Endothelial cell of umbilical vein (primary cell): ENCODE measurements at regions not wholly inside any gene's neighbourhood (a gene's known extent, or its start where the extent isn't known, plus 50 kb on each side); places are given as distances from the start of the nearest gene placed in this dataset.

Experiments used
- BruUV-seq: library from RNA; stranded (reverse); fragments of 400-500 nt; replicated peaks from 2 replicates; lab custom pipeline; 2021; lab: Mats Ljungman, UMichigan
- CTCF ChIA-PET: fragments of 300-600, 350-600 bp; sonication (Branson Sonifier 250); formaldehyde crosslinking; loops from one replicate; lab custom pipeline; 2021; ENCODE audit warnings: antibody characterized with exemption, inconsistent platforms; lab: Charles Lee
- POLR2A ChIA-PET: fragments of 300-600, 350-600 bp; sonication (Branson Sonifier 250); formaldehyde crosslinking; loops from one replicate; lab custom pipeline; 2021; ENCODE audit warnings: antibody characterized with exemption, inconsistent platforms; lab: Charles Lee
- DNase-seq: peaks from one replicate; pipeline ENCODE4 v3.0.0-alpha.2; 2011; ENCODE audit warnings: low read depth, low spot score
- FAIRE-seq: peaks from 2 replicates; lab custom pipeline; 2011; peaks lifted over from hg19 to GRCh38; lab: Jason Lieb, UNC
- H2AFZ ChIP-seq: 2 replicates; pipeline ENCODE4 v1.6.0; 2012; ENCODE audit warnings: low read depth, low read length, control low read depth, inconsistent platforms
- H3K27ac ChIP-seq: 2 replicates; pipeline ENCODE4 v1.5.1; 2011; ENCODE audit warnings: low read depth, mild to moderate bottlenecking, control low read depth, low read length, moderate library complexity; ENCODE audit not compliant: insufficient read depth
- H3K27me3 ChIP-seq, 2 experiments: 2 replicates each; pipeline versions ENCODE4 v1.6.0 to v1.6.1; 2011; ENCODE audit warnings: low read length in 2 of 2, mixed read lengths in 1 of 2; ENCODE audit not compliant: control insufficient read depth in 2 of 2, insufficient read depth in 2 of 2
- H3K36me3 ChIP-seq, 2 experiments: 2 replicates in 1 of 2; 3 replicates in 1 of 2; pipeline ENCODE4 v1.5.1; 2011; ENCODE audit warnings: low read length in 2 of 2, mild to moderate bottlenecking in 1 of 2, moderate library complexity in 1 of 2; ENCODE audit not compliant: control insufficient read depth in 2 of 2, insufficient read depth in 2 of 2; ENCODE audit errors: extremely low read depth in 1 of 2
- H3K4me1 ChIP-seq: 3 replicates; pipeline ENCODE4 v1.5.1; 2011; ENCODE audit warnings: mild to moderate bottlenecking, low read length; ENCODE audit not compliant: control insufficient read depth, insufficient read depth; ENCODE audit errors: extremely low read depth
- H3K4me2 ChIP-seq: 2 replicates; pipeline ENCODE4 v1.6.1; 2011; ENCODE audit warnings: low read length, control low read depth, mixed read lengths; ENCODE audit not compliant: insufficient read depth
- H3K4me3 ChIP-seq, 3 experiments: fragments of 200-600 bp in 1 of 3; sonication (generic), shearing (Covaris generic) in 1 of 3; replicated peaks in 1 of 3; 2 replicates each; pipeline ENCODE4 v1.5.1; 2011 to 2016; ENCODE audit warnings: control low read depth in 3 of 3, low read length in 3 of 3, mild to moderate bottlenecking in 2 of 3, inconsistent platforms in 1 of 3, low read depth in 1 of 3, moderate library complexity in 1 of 3; ENCODE audit not compliant: insufficient read depth in 1 of 3
- H3K79me2 ChIP-seq: 2 replicates; pipeline ENCODE4 v1.6.0; 2012; ENCODE audit warnings: low read length, inconsistent platforms; ENCODE audit not compliant: control insufficient read depth, insufficient read depth
- H3K9ac ChIP-seq: replicated peaks from 2 replicates; pipeline ENCODE3; 2011; ENCODE audit warnings: low read length, control low read depth; ENCODE audit not compliant: insufficient read depth; ENCODE audit errors: extremely low read depth
- H3K9me1 ChIP-seq: replicated peaks from 3 replicates; pipeline ENCODE4 v1.6.0; 2011; ENCODE audit warnings: mild to moderate bottlenecking, low read length; ENCODE audit not compliant: control insufficient read depth, insufficient read depth; ENCODE audit errors: extremely low read depth
- H3K9me3 ChIP-seq: replicated peaks from 2 replicates; pipeline ENCODE4 v1.5.1; 2012; ENCODE audit warnings: low read length, inconsistent platforms; ENCODE audit not compliant: control insufficient read depth, insufficient read depth
- H4K20me1 ChIP-seq: replicated peaks from 2 replicates; pipeline ENCODE3; 2011; ENCODE audit warnings: mild to moderate bottlenecking, low read length; ENCODE audit not compliant: control insufficient read depth, insufficient read depth; ENCODE audit errors: extremely low read depth
- EZH2 ChIP-seq: IDR thresholded peaks from 2 replicates; pipeline ENCODE4 v1.6.1; 2012; ENCODE audit warnings: borderline replicate concordance, low read depth, mild to moderate bottlenecking, moderate library complexity, low read length, inconsistent platforms; ENCODE audit not compliant: severe bottlenecking
- FOS ChIP-seq: IDR thresholded peaks from 2 replicates; pipeline ENCODE4 v1.6.1; 2011; ENCODE audit warnings: mild to moderate bottlenecking, low read length, moderate library complexity, borderline replicate concordance; ENCODE audit not compliant: insufficient read depth
- GATA2 ChIP-seq: IDR thresholded peaks from 2 replicates; pipeline ENCODE4 v1.7.0; 2011; ENCODE audit warnings: low read depth, mild to moderate bottlenecking, moderate library complexity, mixed read lengths, low read length; ENCODE audit not compliant: insufficient read length, insufficient read depth
- JUN ChIP-seq: IDR thresholded peaks from 2 replicates; pipeline ENCODE4 v1.6.1; 2011; ENCODE audit warnings: borderline replicate concordance, low read depth; ENCODE audit not compliant: insufficient read length, insufficient read depth
- MYC ChIP-seq: IDR thresholded peaks from one replicate; pipeline ENCODE4 v1.6.1; 2011; ENCODE audit warnings: mild to moderate bottlenecking, low read depth, low read length
- POLR2A ChIP-seq: IDR thresholded peaks from 2 replicates; pipeline ENCODE4 v1.6.1; 2012; ENCODE audit warnings: low read depth, mild to moderate bottlenecking, control low read depth, low read length
- POLR2AphosphoS5 ChIP-seq: IDR thresholded peaks from 2 replicates; pipeline ENCODE4 v1.6.1; 2012; ENCODE audit warnings: low read depth, mild to moderate bottlenecking, control low read depth, low read length, moderate library complexity; ENCODE audit not compliant: insufficient read depth
- dilution Hi-C: fragments of 300-500 bp; cut with MboI; formaldehyde crosslinking; loops from one replicate; pipeline ENCODE4 v1.15.0; 2019; ENCODE audit warnings: low sequenced_read_pairs; ENCODE audit not compliant: extremely low pct_ligation_motif_present
- intact Hi-C: fragments of 100-400 bp; cut with micrococcal nuclease; formaldehyde crosslinking; loops from one replicate; pipeline ENCODE4 v1.10.0; 2022
- TF ChIP-seq, protein P1 (sequence below), 2 donors: IDR thresholded peaks; 1 replicate in 1 of 2; 2 replicates in 1 of 2; pipeline ENCODE4 v1.5.1; 2011; ENCODE audit warnings: low read length in 2 of 2, mild to moderate bottlenecking in 2 of 2, moderate library complexity in 2 of 2, control low read depth in 1 of 2, inconsistent platforms in 1 of 2, low read depth in 1 of 2; ENCODE audit not compliant: insufficient read depth in 1 of 2; ENCODE audit errors: extremely low read depth in 1 of 2
- TF ChIP-seq, protein P2 (sequence below): IDR thresholded peaks from 2 replicates; pipeline ENCODE4 v1.6.1; 2011; ENCODE audit not compliant: insufficient read depth, insufficient read length

DNA sequence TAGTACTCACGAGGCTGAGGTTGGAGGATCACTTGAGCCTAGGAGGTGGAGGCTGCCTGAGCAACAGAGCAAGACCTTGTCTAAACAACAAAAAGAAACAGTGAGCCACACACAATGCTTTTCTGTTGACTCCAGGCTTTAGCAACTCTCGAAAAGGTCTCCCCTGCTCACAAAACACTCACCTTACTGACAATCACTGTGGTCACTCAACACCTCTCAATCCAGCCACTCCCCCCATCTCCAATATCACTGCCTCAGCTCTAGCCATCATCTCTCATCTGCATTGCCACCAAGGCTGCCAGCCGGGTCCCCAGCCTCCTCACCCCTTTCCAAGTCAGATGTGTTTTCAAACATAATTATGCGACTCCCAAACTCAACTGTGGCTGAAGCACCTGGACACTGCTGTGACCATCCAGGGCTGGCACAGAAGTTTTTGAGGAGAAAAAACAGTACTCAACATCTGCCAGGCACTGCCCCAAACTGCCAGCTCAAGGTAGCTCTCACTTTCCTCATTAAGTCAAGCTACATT lies 218.0 kb upstream of the ARID1B start:
- no peak for FAIRE-seq
- no TSS peak for BruUV-seq
- dilution Hi-C loops (no loop called here), intact Hi-C loops (no loop called here)
- H3K36me3 ChIP-seq = no peaks in the 10 kb centered on the region
- POLR2A ChIA-PET = no interaction called here
- no peaks in the 10 kb centered on the region for H3K27me3 ChIP-seq
- H3K9me1 ChIP-seq = no peaks in the 10 kb centered on the region
- no peaks in the 10 kb centered on the region for H4K20me1 ChIP-seq
- H3K4me1 ChIP-seq = no peaks in the 10 kb centered on the region
- H2AFZ ChIP-seq = no peak overlapping the region
- H3K27ac ChIP-seq = no peak overlapping the region
- CTCF ChIA-PET = no interaction called here
- no peaks in the 10 kb centered on the region for H3K79me2 ChIP-seq
- H3K9me3 ChIP-seq = no peaks in the 10 kb centered on the region
- TF ChIP-seq JUN (no peak), FOS (no peak), GATA2 (no peak), POLR2AphosphoS5 (no peak), EZH2 (no peak), MYC (no peak), POLR2A (no peak)
- TF ChIP-seq, protein P1, sequence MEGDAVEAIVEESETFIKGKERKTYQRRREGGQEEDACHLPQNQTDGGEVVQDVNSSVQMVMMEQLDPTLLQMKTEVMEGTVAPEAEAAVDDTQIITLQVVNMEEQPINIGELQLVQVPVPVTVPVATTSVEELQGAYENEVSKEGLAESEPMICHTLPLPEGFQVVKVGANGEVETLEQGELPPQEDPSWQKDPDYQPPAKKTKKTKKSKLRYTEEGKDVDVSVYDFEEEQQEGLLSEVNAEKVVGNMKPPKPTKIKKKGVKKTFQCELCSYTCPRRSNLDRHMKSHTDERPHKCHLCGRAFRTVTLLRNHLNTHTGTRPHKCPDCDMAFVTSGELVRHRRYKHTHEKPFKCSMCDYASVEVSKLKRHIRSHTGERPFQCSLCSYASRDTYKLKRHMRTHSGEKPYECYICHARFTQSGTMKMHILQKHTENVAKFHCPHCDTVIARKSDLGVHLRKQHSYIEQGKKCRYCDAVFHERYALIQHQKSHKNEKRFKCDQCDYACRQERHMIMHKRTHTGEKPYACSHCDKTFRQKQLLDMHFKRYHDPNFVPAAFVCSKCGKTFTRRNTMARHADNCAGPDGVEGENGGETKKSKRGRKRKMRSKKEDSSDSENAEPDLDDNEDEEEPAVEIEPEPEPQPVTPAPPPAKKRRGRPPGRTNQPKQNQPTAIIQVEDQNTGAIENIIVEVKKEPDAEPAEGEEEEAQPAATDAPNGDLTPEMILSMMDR (IDR thresholded peaks at IDR 0.05; ENCODE audit: extremely low read depth in 1 of 2, insufficient read depth in 1 of 2, low read depth in 1 of 2, low read length in 2 of 2) = no peak
- TF ChIP-seq, protein P2, sequence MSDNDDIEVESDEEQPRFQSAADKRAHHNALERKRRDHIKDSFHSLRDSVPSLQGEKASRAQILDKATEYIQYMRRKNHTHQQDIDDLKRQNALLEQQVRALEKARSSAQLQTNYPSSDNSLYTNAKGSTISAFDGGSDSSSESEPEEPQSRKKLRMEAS = no peak
- H3K4me3 ChIP-seq = no peak overlapping the region
- no peak overlapping the region for H3K4me2 ChIP-seq
- H3K9ac ChIP-seq = no peak overlapping the region
- DNase-seq = no peak
